Peyer's patch (tissue), 4 donors: ENCODE measurements at regions not wholly inside any gene's neighbourhood (a gene's known extent, or its start where the extent isn't known, plus 50 kb on each side); places are given as distances from the start of the nearest gene placed in this dataset.

Experiments used
- DNase-seq, 3 donors: peaks; one replicate each; pipeline ENCODE4 v3.0.0-alpha.2; 2017 to 2019
- H3K27ac ChIP-seq, 4 donors: fragments of 200-600 bp; sonication (generic); one replicate each; pipeline ENCODE4 v1.5.1; 2016 to 2019
- H3K27me3 ChIP-seq, 2 donors: fragments of 200-600 bp; sonication (generic); one replicate each; pipeline ENCODE4 v1.5.1; 2019
- H3K36me3 ChIP-seq, 3 donors: fragments of 200-600 bp; sonication (generic); one replicate each; pipeline ENCODE4 v1.5.1; 2016 to 2019
- H3K4me1 ChIP-seq, 4 donors: fragments of 200-600 bp; sonication (generic); one replicate each; pipeline ENCODE4 v1.5.1; 2016 to 2019
- H3K4me3 ChIP-seq, 4 donors: fragments of 200-600 bp; sonication (generic); 1 replicate in 3 of 4; 2 replicates in 1 of 4; pipeline ENCODE4 v1.5.1; 2016 to 2019; ENCODE audit warnings: mild to moderate bottlenecking in 1 of 4
- H3K9me3 ChIP-seq, 4 donors: fragments of 200-600 bp; sonication (generic); one replicate each; pipeline ENCODE4 v1.5.1; 2016 to 2019; ENCODE audit warnings: mild to moderate bottlenecking in 1 of 4
- CTCF ChIP-seq, 6 experiments: fragments of 450-650 bp in 4 of 6; fragments of 200-600 bp in 2 of 6; sonication (generic) in 1 of 6; IDR thresholded peaks; one replicate each; pipeline ENCODE4 v1.5.1; 2017 to 2019; ENCODE audit warnings: antibody characterized with exemption in 6 of 6, mild to moderate bottlenecking in 3 of 6, moderate library complexity in 1 of 6
- POLR2A ChIP-seq, 2 donors: fragments of 450-650 bp; IDR thresholded peaks; one replicate each; pipeline ENCODE4 v1.5.1; 2017; ENCODE audit warnings: antibody characterized with exemption in 2 of 2, mild to moderate bottlenecking in 2 of 2, moderate library complexity in 2 of 2

GRCh38 chr12:61490526-61491498, 769.4 kb upstream of the USP15 start:
- DNase-seq, result no peak
- Histone ChIP-seq H3K4me1 (no peaks in the 10 kb centered on the region), H3K4me3 (no peak overlapping the region), H3K27ac (no peak overlapping the region), H3K9me3 (peaks cover 0 to 3% (median 0%) of the 10 kb centered on the region in 4 donors), H3K36me3 (no peaks in the 10 kb centered on the region), H3K27me3 (no peaks in the 10 kb centered on the region)
- TF ChIP-seq CTCF (IDR thresholded peaks at IDR 0.05), result no peak
- TF ChIP-seq POLR2A (IDR thresholded peaks at IDR 0.05), result no peak

- Histone ChIP-seq H3K27me3 (no peaks in the 10 kb centered on the region), H3K9me3 (no peaks in the 10 kb centered on the region), H3K36me3 (no peaks in the 10 kb centered on the region), H3K4me1 (no peaks in the 10 kb centered on the region), H3K27ac (no peak overlapping the region), H3K4me3 (no peak overlapping the region)
- TF ChIP-seq POLR2A (IDR thresholded peaks at IDR 0.05), result no peak
- no peak for TF ChIP-seq CTCF (IDR thresholded peaks at IDR 0.05)
- no peak for DNase-seq
Observed at GRCh38 chr12:61502179-61502578, 758.0 kb upstream of the USP15 start.

- H3K27me3 ChIP-seq, result no peaks in the 10 kb centered on the region
- no peak for TF ChIP-seq POLR2A (IDR thresholded peaks at IDR 0.05)
- TF ChIP-seq CTCF (IDR thresholded peaks at IDR 0.05), result no peak
- no peaks in the 10 kb centered on the region for H3K9me3 ChIP-seq
- H3K4me1 ChIP-seq, result no peaks in the 10 kb centered on the region
- DNase-seq, result no peak
- no peak overlapping the region for H3K4me3 ChIP-seq
- H3K36me3 ChIP-seq, result no peaks in the 10 kb centered on the region
- H3K27ac ChIP-seq, result no peak overlapping the region
Observed at GRCh38 chr12:61504396-61505080, 755.7 kb upstream of the USP15 start.

- Histone ChIP-seq H3K27me3 (no peaks in the 10 kb centered on the region), H3K4me1 (no peaks in the 10 kb centered on the region), H3K36me3 (no peaks in the 10 kb centered on the region), H3K9me3 (no peaks in the 10 kb centered on the region), H3K27ac (no peak overlapping the region), H3K4me3 (no peak overlapping the region)
- TF ChIP-seq CTCF (IDR thresholded peaks at IDR 0.05), result no peak
- no peak for TF ChIP-seq POLR2A (IDR thresholded peaks at IDR 0.05)
- DNase-seq, result no peak
Observed at GRCh38 chr12:61513499-61513898, 746.7 kb upstream of the USP15 start.

- TF ChIP-seq CTCF (IDR thresholded peaks at IDR 0.05), result no peak
- no peak for TF ChIP-seq POLR2A (IDR thresholded peaks at IDR 0.05)
- H3K4me1 ChIP-seq, result no peaks in the 10 kb centered on the region
- no peak overlapping the region for H3K27ac ChIP-seq
- no peaks in the 10 kb centered on the region for H3K9me3 ChIP-seq
- H3K27me3 ChIP-seq, result no peaks in the 10 kb centered on the region
- no peak for DNase-seq
- no peaks in the 10 kb centered on the region for H3K36me3 ChIP-seq
- H3K4me3 ChIP-seq, result no peak overlapping the region
Observed at GRCh38 chr12:61514016-61514415, 746.2 kb upstream of the USP15 start.
